ENCODE measurements at regions not wholly inside any gene's neighbourhood (a gene's known extent, or its start where the extent isn't known, plus 50 kb on each side); places are given as distances from the start of the nearest gene placed in this dataset.
"Not testable (repeated sequence)": the region's sequence is repeated elsewhere in the genome, so short reads cannot be mapped to it uniquely, and the experiment has no call there.

DNA sequence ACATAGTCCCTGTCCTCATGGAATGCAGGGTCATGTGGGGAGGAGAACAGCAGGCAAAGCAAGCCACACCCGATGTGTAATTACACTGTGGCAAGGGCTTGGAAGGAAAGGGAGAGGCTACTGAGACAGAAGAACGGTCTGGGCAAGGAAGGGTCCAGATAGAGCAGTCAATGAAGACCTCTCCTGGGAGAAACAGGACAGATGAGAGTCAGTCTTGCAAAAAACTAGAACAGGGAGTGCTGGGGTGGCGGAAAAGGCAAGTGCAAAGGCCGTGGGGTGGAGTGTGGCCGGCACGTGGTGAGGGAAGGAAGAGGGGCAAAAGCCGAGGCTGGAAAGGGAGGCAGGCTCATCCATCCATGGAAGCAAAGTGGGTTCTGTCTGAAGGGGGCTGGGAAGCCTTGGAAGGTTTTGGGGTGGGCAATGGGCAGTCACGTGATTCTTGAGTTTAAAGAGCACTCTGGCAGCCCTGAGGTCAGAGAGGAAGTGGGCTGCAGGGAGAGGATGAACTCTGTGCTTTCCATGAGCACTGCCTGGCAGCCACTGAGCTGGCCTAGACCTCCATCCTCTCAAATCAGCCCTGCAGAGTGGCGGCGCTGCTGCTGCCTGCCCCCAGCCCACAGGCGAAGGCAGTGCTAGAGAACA lies 182.2 kb downstream of the INHBB start:
- no peak for DNase-seq (ENCODE audit: low read depth in 2 of 3, low spot score in 2 of 3)

DNA sequence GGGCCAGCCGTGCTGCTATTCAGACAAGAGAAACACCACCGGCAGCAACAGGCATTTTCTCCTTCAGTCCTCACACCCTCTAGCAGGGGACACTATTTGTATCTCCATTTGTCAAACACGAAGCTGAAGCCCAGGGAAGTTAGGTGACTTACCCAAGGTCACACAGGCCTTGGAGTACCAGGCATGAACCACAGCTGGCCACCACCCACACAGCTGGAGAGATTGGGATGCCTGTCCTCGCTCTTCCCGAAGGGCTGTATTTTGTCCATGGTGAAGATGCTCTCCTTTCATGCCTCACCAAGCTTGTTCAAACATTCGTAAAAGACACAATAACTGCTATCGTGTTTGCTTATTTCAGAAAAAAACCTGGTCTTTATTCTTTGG lies 182.7 kb downstream of the INHBB start:
- no peak for DNase-seq (ENCODE audit: low read depth in 2 of 3, low spot score in 2 of 3)

DNA sequence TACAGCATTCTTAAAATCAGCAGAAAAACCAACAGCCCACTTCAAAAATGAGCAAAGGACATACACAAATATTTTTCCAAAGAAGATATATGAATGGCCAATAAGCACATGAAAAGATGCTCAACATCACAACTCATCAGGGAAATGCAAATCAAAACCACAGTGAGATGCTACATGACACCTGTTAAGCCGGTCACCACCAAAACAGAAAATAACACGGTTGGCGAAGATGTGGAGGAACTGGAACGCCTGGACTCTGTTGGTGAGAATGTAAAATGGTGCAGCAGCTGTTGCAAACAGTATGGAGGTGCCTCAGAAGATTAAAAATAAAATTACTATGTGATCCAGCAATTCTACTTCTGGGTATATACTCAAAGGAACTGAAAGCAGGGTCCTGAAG lies 184.8 kb downstream of the INHBB start:
- DNase-seq (ENCODE audit: low read depth in 2 of 3, low spot score in 2 of 3), result no peak

DNA sequence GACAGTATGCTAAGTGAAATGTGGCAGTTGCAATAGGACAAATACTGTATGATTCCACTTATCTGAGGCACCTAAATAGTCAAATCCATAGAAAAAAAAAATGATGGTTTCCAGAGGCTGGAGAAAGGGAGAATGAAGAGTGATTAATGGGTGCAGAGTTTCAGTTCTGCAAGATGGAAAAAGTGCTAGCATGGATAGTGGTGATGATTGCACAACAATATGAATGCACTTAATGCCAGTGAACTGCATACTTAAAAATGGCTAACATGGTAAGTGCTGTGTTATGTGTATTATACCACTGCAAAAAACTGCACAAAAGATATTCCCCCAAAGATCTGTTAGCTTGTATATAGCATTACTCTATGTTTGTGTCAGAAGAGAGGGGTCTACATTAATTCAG lies 185.4 kb downstream of the INHBB start:
- no peak for DNase-seq (ENCODE audit: low read depth in 2 of 3, low spot score in 2 of 3)

DNA sequence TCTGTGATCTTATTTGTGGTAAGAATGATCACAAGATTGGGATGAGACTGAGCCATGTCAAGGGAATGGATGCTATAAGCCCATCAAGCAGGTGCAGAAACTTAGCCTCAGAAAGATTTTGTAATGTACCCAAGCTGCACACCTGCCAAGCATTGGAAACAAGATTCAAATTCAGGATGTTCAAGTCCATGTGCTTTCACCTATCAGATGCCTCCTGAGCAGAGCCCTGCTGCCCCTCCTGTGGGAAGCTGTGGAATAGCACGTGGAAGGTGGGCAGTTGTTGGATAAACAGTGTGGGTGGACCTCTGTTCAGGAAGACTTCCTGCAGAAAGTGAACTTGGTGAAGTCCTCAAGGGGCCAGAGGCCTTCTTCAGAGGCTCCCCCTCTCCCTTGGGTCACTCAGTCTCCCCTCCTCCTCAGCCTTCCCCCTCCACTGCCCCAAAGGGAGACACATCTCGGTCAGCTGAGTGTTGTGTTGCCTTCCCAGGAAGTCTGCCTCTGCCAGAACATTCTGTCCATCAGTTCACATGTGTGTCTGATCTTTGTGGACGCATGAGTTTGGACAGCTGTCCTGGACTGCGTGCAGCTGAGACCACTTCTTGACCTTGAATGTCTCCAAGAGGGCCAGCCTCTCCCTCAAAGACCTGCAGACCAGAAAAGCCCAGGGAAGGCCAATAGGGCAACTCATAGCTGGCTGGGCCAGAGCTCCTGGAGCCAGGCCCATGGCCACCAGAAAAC lies 186.1 kb downstream of the INHBB start:
- DNase-seq (ENCODE audit: low read depth in 2 of 3, low spot score in 2 of 3), result no peak

DNA sequence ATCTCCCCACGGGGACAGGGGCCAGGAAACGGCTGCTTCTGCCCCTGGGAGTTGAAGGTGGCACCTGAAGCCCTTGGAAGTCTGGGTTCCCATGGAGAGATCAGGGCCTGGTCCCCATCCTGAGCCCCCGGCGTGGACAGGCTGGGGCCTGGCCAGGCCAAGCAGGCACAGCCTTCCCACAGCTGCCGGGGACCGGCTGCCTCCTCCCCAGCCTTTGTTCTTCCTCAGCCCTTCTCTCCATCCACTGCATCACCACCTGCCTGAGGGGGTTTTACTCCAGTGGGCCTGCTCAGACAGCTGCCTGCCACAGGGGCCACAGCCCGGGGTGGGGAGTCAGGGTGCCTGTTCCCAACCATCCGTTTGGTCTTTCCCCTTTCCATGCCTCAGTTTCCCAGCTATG lies 187.7 kb downstream of the INHBB start:
- no peak for DNase-seq (ENCODE audit: low read depth in 2 of 3, low spot score in 2 of 3)

DNA sequence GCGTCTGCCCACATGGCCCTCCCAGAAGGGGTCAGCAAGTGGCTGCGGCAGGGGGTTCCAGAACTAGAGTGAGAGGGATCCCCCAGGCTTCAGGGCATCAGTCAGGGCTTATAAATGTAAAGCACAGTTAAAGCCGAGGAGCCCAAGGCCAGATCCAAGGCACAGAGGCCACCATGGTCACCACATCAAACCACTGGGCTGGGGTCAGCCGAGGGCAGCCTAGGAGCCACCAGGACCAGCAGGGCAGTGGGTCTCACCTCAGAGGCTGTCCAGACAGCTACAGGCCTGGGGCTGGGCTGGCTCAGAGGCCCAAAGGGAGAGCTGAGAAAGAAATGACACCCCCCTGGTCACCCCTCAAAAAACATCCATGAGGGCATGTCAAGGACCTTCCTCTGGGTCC lies 188.5 kb downstream of the INHBB start:
- no peak for DNase-seq (ENCODE audit: low read depth in 2 of 3, low spot score in 2 of 3)

DNA sequence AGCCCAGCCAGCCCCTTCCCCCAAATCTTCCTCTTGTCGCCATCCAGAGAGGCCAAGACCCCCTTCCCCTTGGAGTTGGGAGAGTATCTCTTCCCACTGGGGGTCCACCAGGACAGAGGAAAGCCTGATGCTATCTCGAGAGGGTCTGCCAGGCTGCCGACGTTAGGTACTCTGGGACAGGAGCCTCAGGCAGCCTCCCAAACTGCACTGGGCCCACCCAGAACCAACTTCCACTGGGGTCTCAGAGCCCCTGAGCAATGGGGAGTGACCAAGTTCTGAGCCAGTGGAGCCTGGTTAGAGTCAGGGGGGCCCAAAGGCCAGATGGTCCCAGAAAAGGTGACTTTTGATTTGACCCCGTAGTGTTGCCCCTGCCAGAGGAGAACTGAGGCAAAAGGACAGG lies 189.1 kb downstream of the INHBB start:
- no peak for DNase-seq (ENCODE audit: low read depth in 2 of 3, low spot score in 2 of 3)

DNA sequence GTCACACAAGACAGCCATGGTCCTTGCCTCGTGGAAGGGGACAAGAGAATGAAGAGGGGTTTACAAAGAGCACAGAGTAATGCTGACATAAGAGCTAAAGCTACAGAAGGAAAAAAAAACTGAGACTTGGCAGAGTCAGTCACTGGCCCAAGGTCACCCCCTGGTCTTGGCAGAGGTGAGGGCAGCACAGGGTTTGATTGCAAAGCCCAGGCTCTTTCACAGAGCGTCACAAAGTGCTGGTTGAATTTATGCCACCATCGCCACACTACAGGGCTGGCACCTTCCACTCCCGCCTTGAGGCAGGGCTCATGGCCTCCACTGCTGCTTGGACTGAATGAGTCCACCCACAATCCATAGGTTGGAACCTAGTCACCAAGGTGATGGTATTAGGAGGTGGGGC lies 190.2 kb downstream of the INHBB start:
- DNase-seq (ENCODE audit: low read depth in 2 of 3, low spot score in 2 of 3), result no peak

DNA sequence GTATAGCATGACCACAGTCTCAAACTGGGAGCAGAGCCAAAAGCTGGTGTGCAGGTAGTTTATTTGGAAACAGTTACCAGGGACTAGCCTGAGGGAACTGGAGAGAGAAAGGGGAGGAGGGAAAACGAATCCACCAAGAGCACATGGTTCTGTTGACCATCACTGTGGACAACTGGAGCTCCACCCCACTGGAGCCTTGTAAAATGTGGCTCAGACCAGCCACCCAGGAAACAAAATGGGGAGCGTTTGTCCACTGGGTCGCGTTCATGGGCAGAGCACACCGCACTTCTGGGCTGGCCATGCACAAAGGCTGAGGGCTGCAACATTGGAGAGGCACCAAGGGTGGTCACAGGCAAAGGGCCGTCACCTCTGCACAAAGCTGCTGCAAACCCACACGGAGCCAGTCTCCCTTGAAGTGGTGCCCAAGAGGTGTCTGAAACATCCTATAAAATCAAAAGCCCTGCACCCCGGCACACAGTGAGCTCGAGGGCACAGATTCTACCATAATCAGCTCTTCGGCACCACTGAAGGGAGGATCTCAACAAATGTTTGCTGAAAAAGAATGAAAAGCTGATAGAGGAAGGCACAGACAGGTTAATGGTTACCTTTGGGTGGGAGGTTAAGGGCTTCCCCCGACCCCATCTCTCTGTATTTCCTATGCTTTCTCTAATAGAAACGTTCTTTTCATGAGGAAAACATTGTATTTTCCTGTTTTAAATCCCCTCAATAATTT lies 192.9 kb downstream of the INHBB start:
- DNase-seq (ENCODE audit: low read depth in 2 of 3, low spot score in 2 of 3), result no peak

DNA sequence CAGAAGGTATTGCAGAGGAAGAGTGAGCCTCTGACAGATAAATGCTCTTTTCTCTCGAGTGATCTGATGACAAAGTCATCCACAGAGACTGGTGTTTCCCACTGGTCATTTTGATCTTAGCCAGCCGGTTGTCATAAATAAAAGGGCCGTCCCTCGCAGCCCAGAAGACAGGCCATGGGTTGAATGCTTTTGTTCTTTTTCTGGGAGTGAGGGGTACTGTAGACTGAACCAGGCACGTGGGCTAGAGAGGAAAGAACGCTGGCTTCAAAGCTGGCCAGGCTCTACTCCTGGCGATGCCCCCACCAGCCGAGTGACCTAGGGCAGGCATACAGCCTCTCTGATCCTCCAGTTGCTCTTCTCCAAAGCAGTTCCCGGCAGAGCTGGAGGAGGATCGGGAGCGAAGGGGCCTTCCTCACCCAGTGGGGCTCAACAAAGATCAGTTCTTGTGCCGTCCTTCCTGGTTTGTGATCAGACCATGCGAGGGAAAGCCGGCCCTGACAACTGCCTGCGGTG lies 193.5 kb downstream of the INHBB start:
- DNase-seq (ENCODE audit: low read depth in 2 of 3, low spot score in 2 of 3), result no peak

DNA sequence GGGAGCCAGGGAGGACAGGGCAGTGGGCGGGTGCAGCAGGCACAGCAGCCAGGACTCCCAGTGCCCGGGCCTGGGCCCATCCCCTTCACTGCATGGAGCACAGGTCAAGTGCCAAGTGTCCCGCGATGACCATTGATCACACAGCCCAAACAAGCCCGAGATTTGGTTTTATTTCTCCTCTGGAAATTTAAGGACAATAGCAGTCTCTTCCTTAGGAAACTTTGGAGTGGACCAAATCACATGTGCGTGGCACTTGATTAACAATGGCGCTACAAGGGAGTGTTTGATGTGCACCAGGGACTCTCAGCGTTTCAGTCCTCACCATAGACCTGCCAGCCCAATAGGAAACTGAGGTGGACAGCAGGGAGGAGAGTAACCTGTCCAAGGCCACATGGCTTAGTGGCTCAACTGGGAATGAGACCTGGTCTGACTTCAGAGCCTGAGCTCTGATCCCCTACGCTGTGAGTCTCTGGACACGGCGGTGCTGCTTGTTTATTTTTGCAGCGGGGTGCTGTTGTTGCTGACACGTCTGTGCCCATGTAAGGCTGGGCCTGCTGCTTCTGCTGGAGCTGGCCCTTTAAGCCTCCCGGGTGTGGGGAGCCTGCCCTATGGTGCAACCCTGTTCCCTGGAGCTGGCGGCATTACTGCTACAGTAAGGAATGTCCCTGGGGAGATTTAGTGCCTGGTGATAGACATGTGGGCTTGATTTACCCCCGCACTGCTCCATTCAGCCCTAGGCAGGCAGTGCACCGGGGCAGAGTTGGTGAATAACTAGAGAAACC lies 194.2 kb downstream of the INHBB start:
- no peak for DNase-seq (ENCODE audit: low read depth in 2 of 3, low spot score in 2 of 3)

DNA sequence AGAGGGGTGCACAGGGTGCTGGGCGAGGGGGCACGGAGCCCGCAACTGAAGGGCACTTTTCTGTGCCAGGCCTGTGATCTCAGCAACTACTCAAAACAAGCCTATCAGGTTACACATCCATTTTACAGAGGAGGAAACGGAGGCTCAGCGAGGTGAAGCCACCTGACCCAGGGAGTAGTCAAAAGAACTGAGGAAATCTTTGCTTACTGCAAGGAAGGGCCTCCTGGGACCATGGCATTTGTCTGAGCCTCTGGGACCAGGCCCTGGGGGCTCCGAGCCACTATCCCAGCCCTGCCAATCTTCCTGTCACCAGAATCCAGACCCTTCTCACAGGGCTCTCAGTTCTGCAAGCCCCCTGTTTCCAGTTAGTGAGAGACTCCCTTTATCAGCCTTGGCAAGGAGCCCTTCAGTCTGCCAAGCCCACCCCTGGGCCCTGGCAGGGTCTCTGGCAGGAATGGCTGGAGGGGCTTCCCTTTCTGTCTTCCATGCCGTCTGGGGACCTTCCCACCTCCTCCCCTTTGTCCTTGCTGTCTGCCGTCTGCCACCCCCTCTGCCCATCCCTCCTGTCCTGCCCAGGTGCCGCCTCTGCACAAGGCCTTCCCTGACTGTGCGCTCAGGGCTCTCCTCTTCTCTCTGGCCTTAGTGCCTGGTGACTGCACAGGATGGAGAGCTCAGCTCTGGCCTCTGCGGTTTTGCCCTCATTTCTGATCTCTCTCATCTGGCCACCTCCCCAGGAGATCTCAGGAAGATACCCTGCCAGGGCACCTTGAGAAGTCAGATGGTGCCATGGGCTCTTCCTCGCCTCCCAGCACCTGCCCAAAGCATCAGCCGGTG lies 194.7 kb upstream of the GLI2 start:
- DNase-seq (ENCODE audit: low read depth in 2 of 3, low spot score in 2 of 3), result no peak

DNA sequence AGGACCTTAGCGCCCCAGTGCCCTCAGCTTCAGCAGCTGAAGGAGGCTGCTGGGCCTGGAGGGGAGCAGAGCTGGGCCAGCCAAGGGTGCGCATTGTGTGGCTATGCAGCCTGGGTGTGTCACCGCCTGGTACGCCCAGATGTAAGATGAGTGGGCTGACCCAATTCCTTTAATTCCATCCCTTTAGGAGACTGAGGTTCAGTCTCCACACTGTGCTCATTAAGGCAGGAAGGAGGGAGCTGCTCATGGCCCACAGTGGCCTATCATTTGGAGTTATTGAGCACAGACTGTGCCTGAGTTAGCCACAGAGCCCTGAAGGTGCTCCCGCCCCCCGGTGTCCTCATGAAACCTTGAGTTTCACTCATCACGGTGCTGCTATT lies 194.1 kb upstream of the GLI2 start:
- no peak for DNase-seq (ENCODE audit: low read depth in 2 of 3, low spot score in 2 of 3)

DNA sequence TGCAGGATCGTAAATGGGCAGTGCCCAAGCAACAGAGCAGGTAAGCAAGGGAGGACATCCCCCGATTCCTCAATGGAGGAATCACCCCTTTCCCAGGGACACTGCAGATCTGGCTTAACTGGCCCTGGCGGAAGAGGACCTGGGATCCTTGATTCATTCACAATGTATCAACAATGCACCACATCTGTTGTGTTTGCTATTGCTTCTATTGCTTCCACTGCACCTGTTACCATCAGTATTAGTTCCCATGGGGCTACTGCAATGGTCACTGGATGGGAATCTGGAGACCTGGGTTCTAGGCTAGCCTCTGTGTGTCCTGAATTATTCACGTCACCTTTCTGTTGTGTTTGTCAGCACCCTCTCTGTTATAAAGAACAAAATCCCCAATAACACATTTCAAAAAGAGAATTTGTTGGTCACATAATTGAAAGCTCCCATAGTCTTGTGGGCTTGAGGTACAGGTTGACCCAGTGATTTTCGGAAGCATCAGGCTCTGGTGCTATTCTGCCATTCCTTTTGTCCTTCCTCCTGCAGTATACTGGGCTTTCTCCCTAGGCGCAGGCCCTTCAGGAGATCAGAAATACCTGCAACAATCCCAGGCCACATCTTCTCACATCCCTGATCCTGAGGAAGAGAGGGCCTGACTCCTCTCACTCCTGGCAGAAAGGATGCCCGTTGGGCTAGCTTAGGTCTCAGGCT lies 193.5 kb upstream of the GLI2 start:
- DNase-seq (ENCODE audit: low read depth in 2 of 3, low spot score in 2 of 3), result no peak

DNA sequence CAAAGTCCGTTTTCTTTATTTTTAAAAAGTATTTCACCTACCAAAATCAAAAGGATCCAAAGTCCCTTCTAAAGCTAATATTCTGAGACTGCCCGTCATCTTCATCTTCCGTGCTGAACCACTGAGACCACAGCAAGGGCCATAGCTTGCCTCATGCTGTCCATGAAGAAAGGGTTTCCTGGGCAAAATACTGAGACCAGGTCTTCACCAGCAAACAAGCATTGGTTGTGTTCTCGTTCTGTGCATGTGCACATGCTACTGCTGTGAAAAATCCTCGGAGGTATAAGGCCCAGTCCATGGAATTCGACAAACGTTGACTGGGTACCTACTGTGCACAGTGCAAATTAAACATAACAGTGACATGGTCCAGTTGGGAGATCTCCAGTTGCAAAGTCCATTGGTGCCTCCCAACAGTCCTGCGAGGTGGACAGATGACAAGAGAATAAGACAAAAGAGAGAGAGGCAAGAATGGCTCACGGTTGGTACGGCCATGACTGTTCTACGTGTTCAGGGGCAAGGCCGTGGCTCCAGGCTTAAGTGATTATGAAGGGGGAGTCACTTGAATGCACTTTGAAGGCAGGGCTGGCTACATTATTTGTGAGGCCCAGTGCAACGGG lies 192.6 kb upstream of the GLI2 start:
- no peak for DNase-seq (ENCODE audit: low read depth in 2 of 3, low spot score in 2 of 3)

DNA sequence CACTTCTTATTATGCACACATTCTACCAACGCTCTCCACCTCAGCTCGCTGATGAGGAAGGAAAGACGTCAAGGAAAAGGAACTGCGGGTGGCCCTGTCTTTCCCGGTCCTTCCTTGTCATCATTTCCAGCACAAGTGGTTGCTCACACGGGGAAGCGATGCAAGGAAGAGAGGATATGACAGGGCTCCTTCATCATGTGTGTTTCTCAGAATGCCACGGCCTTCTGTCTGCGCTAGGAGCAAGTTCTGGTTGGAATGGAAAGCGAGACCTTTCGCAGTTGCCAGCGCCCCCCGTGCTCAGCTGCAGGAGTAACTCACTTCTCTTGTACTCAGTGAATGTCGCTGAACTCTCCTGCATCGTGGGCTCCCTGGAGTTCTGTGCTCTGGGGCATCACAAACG lies 191.8 kb upstream of the GLI2 start:
- DNase-seq (ENCODE audit: low read depth in 2 of 3, low spot score in 2 of 3), result no peak

DNA sequence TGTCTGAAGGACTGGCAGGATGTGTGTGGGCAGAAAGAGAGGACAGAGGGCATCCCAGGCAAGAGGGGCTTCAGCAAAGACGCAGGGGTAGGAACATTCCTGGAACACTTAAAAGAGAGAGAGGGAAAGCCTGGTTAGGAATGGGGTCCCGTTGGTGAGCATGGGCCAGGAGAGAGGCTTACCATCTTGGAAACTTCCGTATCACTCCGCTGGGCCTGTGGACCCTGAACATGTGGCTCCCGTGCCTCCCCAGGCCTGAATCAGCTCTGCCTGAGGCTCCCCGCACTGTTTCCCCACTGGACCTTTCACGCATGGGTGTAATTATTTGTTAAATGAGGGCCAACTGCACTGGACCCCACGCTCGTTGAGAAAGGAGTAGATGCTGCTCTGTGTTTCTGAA lies 191.1 kb upstream of the GLI2 start:
- no peak for DNase-seq (ENCODE audit: low read depth in 2 of 3, low spot score in 2 of 3)

DNA sequence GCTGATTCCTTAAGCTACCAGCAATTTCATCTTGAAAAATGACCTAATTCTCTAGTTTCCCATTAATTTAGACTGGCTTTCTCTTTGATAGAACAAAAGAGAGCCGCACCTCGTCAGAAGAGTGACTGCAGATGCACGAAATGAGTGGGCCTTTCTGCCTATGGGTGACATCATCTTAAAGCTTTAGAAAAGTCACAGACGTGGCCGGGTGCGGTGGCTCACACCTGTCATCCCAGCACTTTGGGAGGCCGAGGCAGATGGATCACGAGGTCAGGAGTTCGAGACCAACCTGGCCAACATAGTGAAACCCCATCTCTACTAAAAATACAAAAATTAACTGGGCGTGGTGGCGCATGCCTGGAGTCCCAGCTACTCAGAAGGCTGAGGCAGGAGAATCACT lies 190.7 kb upstream of the GLI2 start:
- DNase-seq (ENCODE audit: low read depth in 2 of 3, low spot score in 2 of 3), result not testable (repeated sequence)

Data from activated CD8-positive, alpha-beta memory T cell treated with anti-CD3 and anti-CD28 coated beads for 48 hours (primary cell).